Endothelial cell of umbilical vein (primary cell): ENCODE measurements at regions not wholly inside any gene's neighbourhood (a gene's known extent, or its start where the extent isn't known, plus 50 kb on each side); places are given as distances from the start of the nearest gene placed in this dataset.

Source experiments
- BruUV-seq: library from RNA; stranded (reverse); fragments of 400-500 nt; replicated peaks from 2 replicates; lab custom pipeline; 2021; lab: Mats Ljungman, UMichigan
- CTCF ChIA-PET: fragments of 300-600, 350-600 bp; sonication (Branson Sonifier 250); formaldehyde crosslinking; loops from one replicate; lab custom pipeline; 2021; ENCODE audit warnings: antibody characterized with exemption, inconsistent platforms; lab: Charles Lee
- POLR2A ChIA-PET: fragments of 300-600, 350-600 bp; sonication (Branson Sonifier 250); formaldehyde crosslinking; loops from one replicate; lab custom pipeline; 2021; ENCODE audit warnings: antibody characterized with exemption, inconsistent platforms; lab: Charles Lee
- DNase-seq: peaks from one replicate; pipeline ENCODE4 v3.0.0-alpha.2; 2011; ENCODE audit warnings: low read depth, low spot score
- FAIRE-seq: peaks from 2 replicates; lab custom pipeline; 2011; peaks lifted over from hg19 to GRCh38; lab: Jason Lieb, UNC
- H2AFZ ChIP-seq: 2 replicates; pipeline ENCODE4 v1.6.0; 2012; ENCODE audit warnings: low read depth, low read length, control low read depth, inconsistent platforms
- H3K27ac ChIP-seq: 2 replicates; pipeline ENCODE4 v1.5.1; 2011; ENCODE audit warnings: low read depth, mild to moderate bottlenecking, control low read depth, low read length, moderate library complexity; ENCODE audit not compliant: insufficient read depth
- H3K27me3 ChIP-seq, 2 experiments: 2 replicates each; pipeline versions ENCODE4 v1.6.0 to v1.6.1; 2011; ENCODE audit warnings: low read length in 2 of 2, mixed read lengths in 1 of 2; ENCODE audit not compliant: control insufficient read depth in 2 of 2, insufficient read depth in 2 of 2
- H3K36me3 ChIP-seq, 2 experiments: 2 replicates in 1 of 2; 3 replicates in 1 of 2; pipeline ENCODE4 v1.5.1; 2011; ENCODE audit warnings: low read length in 2 of 2, mild to moderate bottlenecking in 1 of 2, moderate library complexity in 1 of 2; ENCODE audit not compliant: control insufficient read depth in 2 of 2, insufficient read depth in 2 of 2; ENCODE audit errors: extremely low read depth in 1 of 2
- H3K4me1 ChIP-seq: 3 replicates; pipeline ENCODE4 v1.5.1; 2011; ENCODE audit warnings: mild to moderate bottlenecking, low read length; ENCODE audit not compliant: control insufficient read depth, insufficient read depth; ENCODE audit errors: extremely low read depth
- H3K4me2 ChIP-seq: 2 replicates; pipeline ENCODE4 v1.6.1; 2011; ENCODE audit warnings: low read length, control low read depth, mixed read lengths; ENCODE audit not compliant: insufficient read depth
- H3K4me3 ChIP-seq, 3 experiments: fragments of 200-600 bp in 1 of 3; sonication (generic), shearing (Covaris generic) in 1 of 3; replicated peaks in 1 of 3; 2 replicates each; pipeline ENCODE4 v1.5.1; 2011 to 2016; ENCODE audit warnings: control low read depth in 3 of 3, low read length in 3 of 3, mild to moderate bottlenecking in 2 of 3, inconsistent platforms in 1 of 3, low read depth in 1 of 3, moderate library complexity in 1 of 3; ENCODE audit not compliant: insufficient read depth in 1 of 3
- H3K79me2 ChIP-seq: 2 replicates; pipeline ENCODE4 v1.6.0; 2012; ENCODE audit warnings: low read length, inconsistent platforms; ENCODE audit not compliant: control insufficient read depth, insufficient read depth
- H3K9ac ChIP-seq: replicated peaks from 2 replicates; pipeline ENCODE3; 2011; ENCODE audit warnings: low read length, control low read depth; ENCODE audit not compliant: insufficient read depth; ENCODE audit errors: extremely low read depth
- H3K9me1 ChIP-seq: replicated peaks from 3 replicates; pipeline ENCODE4 v1.6.0; 2011; ENCODE audit warnings: mild to moderate bottlenecking, low read length; ENCODE audit not compliant: control insufficient read depth, insufficient read depth; ENCODE audit errors: extremely low read depth
- H3K9me3 ChIP-seq: replicated peaks from 2 replicates; pipeline ENCODE4 v1.5.1; 2012; ENCODE audit warnings: low read length, inconsistent platforms; ENCODE audit not compliant: control insufficient read depth, insufficient read depth
- H4K20me1 ChIP-seq: replicated peaks from 2 replicates; pipeline ENCODE3; 2011; ENCODE audit warnings: mild to moderate bottlenecking, low read length; ENCODE audit not compliant: control insufficient read depth, insufficient read depth; ENCODE audit errors: extremely low read depth
- EZH2 ChIP-seq: IDR thresholded peaks from 2 replicates; pipeline ENCODE4 v1.6.1; 2012; ENCODE audit warnings: borderline replicate concordance, low read depth, mild to moderate bottlenecking, moderate library complexity, low read length, inconsistent platforms; ENCODE audit not compliant: severe bottlenecking
- FOS ChIP-seq: IDR thresholded peaks from 2 replicates; pipeline ENCODE4 v1.6.1; 2011; ENCODE audit warnings: mild to moderate bottlenecking, low read length, moderate library complexity, borderline replicate concordance; ENCODE audit not compliant: insufficient read depth
- JUN ChIP-seq: IDR thresholded peaks from 2 replicates; pipeline ENCODE4 v1.6.1; 2011; ENCODE audit warnings: borderline replicate concordance, low read depth; ENCODE audit not compliant: insufficient read length, insufficient read depth
- MYC ChIP-seq: IDR thresholded peaks from one replicate; pipeline ENCODE4 v1.6.1; 2011; ENCODE audit warnings: mild to moderate bottlenecking, low read depth, low read length
- POLR2A ChIP-seq: IDR thresholded peaks from 2 replicates; pipeline ENCODE4 v1.6.1; 2012; ENCODE audit warnings: low read depth, mild to moderate bottlenecking, control low read depth, low read length
- POLR2AphosphoS5 ChIP-seq: IDR thresholded peaks from 2 replicates; pipeline ENCODE4 v1.6.1; 2012; ENCODE audit warnings: low read depth, mild to moderate bottlenecking, control low read depth, low read length, moderate library complexity; ENCODE audit not compliant: insufficient read depth
- dilution Hi-C: fragments of 300-500 bp; cut with MboI; formaldehyde crosslinking; loops from one replicate; pipeline ENCODE4 v1.15.0; 2019; ENCODE audit warnings: low sequenced_read_pairs; ENCODE audit not compliant: extremely low pct_ligation_motif_present
- intact Hi-C: fragments of 100-400 bp; cut with micrococcal nuclease; formaldehyde crosslinking; loops from one replicate; pipeline ENCODE4 v1.10.0; 2022
- TF ChIP-seq, protein P1 (sequence below): IDR thresholded peaks from 2 replicates; pipeline ENCODE4 v1.6.1; 2011; ENCODE audit not compliant: insufficient read depth, insufficient read length
- TF ChIP-seq, protein P2 (sequence below), 2 donors: IDR thresholded peaks; 1 replicate in 1 of 2; 2 replicates in 1 of 2; pipeline ENCODE4 v1.5.1; 2011; ENCODE audit warnings: low read length in 2 of 2, mild to moderate bottlenecking in 2 of 2, moderate library complexity in 2 of 2, control low read depth in 1 of 2, inconsistent platforms in 1 of 2, low read depth in 1 of 2; ENCODE audit not compliant: insufficient read depth in 1 of 2; ENCODE audit errors: extremely low read depth in 1 of 2

- H3K4me1 ChIP-seq: peaks cover 8% of the 10 kb centered on the region
- dilution Hi-C loops (no loop called here), intact Hi-C loops (no loop called here)
These were observed 62.3 kb downstream of the FOS start for GRCh38 chr14:75340921-75341320.

More at GRCh38 chr14:75340921-75341320, 62.3 kb downstream of the FOS start:
- no peak for TF ChIP-seq JUN
- no peak for TF ChIP-seq POLR2A
- TF ChIP-seq, protein P1, sequence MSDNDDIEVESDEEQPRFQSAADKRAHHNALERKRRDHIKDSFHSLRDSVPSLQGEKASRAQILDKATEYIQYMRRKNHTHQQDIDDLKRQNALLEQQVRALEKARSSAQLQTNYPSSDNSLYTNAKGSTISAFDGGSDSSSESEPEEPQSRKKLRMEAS: no peak
- TF ChIP-seq, protein P2, sequence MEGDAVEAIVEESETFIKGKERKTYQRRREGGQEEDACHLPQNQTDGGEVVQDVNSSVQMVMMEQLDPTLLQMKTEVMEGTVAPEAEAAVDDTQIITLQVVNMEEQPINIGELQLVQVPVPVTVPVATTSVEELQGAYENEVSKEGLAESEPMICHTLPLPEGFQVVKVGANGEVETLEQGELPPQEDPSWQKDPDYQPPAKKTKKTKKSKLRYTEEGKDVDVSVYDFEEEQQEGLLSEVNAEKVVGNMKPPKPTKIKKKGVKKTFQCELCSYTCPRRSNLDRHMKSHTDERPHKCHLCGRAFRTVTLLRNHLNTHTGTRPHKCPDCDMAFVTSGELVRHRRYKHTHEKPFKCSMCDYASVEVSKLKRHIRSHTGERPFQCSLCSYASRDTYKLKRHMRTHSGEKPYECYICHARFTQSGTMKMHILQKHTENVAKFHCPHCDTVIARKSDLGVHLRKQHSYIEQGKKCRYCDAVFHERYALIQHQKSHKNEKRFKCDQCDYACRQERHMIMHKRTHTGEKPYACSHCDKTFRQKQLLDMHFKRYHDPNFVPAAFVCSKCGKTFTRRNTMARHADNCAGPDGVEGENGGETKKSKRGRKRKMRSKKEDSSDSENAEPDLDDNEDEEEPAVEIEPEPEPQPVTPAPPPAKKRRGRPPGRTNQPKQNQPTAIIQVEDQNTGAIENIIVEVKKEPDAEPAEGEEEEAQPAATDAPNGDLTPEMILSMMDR (IDR thresholded peaks at IDR 0.05; ENCODE audit: extremely low read depth in 1 of 2, insufficient read depth in 1 of 2, low read depth in 1 of 2, low read length in 2 of 2): no peak
- TF ChIP-seq POLR2AphosphoS5: no peak
- TF ChIP-seq EZH2: no peak
- TF ChIP-seq FOS: no peak
- TF ChIP-seq MYC: no peak
- DNase-seq (peak; percentile 8), FAIRE-seq (no peak)
- H3K4me3 ChIP-seq: no peak overlapping the region
- no peaks in the 10 kb centered on the region for H3K79me2 ChIP-seq
- peak overlapping the region; percentile 49 for H3K4me2 ChIP-seq
- no peaks in the 10 kb centered on the region for H4K20me1 ChIP-seq
- no peaks in the 10 kb centered on the region for H3K9me1 ChIP-seq
- POLR2A ChIA-PET: no interaction called here
- peak overlapping the region; percentile 13 for H2AFZ ChIP-seq
- CTCF ChIA-PET: no interaction called here
- no peaks in the 10 kb centered on the region for H3K9me3 ChIP-seq
- H3K27me3 ChIP-seq: peaks cover 0 to 8% of the 10 kb centered on the region in 2 experiments
- BruUV-seq: no TSS peak
- no peak overlapping the region for H3K27ac ChIP-seq
- H3K36me3 ChIP-seq: no peaks in the 10 kb centered on the region
- H3K9ac ChIP-seq: no peak overlapping the region
